Adrenal gland (tissue), 5 donors: ENCODE measurements at regions not wholly inside any gene's neighbourhood (a gene's known extent, or its start where the extent isn't known, plus 50 kb on each side); places are given as distances from the start of the nearest gene placed in this dataset.

ENCODE experiments used
- POLR2A ChIP-seq, 2 donors: fragments of 450-650 bp; IDR thresholded peaks; one replicate each; pipeline ENCODE4 v1.6.1; 2017; ENCODE audit warnings: antibody characterized with exemption in 2 of 2, mild to moderate bottlenecking in 2 of 2, moderate library complexity in 1 of 2
- TF ChIP-seq, protein P1 (sequence below), 6 experiments: fragments of 450-650 bp in 4 of 6; fragments of 200-600 bp in 2 of 6; sonication (generic) in 1 of 6; IDR thresholded peaks; 1 replicate in 5 of 6; 2 replicates in 1 of 6; pipeline versions ENCODE4 v1.5.1 to v1.8.0; 2016 to 2021; ENCODE audit warnings: antibody characterized with exemption in 6 of 6, mild to moderate bottlenecking in 2 of 6, moderate library complexity in 1 of 6
- donor health status: DM: no; HTN: no; CAD: no.

DNA sequence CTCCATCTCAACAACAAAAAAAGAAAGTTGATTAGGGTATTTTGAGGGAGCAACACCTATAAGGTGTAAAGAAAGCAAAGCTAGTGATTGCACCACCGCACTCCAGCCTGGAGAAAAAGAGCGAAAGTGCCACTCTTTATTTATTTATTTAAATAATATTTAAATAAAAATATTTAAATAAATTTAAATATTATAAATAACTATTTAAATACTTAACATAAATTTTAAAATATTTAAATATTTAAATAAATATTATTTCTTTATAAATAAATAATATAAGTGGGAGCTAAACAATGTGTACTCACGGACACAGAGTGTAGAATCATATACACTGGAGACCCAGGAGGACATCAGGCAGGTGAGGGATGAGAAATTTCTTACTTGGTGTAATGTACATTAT is 64.4 kb upstream of the TRIO start:
- no peak for TF ChIP-seq POLR2A (IDR thresholded peaks at IDR 0.05)
- TF ChIP-seq, protein P1, sequence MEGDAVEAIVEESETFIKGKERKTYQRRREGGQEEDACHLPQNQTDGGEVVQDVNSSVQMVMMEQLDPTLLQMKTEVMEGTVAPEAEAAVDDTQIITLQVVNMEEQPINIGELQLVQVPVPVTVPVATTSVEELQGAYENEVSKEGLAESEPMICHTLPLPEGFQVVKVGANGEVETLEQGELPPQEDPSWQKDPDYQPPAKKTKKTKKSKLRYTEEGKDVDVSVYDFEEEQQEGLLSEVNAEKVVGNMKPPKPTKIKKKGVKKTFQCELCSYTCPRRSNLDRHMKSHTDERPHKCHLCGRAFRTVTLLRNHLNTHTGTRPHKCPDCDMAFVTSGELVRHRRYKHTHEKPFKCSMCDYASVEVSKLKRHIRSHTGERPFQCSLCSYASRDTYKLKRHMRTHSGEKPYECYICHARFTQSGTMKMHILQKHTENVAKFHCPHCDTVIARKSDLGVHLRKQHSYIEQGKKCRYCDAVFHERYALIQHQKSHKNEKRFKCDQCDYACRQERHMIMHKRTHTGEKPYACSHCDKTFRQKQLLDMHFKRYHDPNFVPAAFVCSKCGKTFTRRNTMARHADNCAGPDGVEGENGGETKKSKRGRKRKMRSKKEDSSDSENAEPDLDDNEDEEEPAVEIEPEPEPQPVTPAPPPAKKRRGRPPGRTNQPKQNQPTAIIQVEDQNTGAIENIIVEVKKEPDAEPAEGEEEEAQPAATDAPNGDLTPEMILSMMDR (IDR thresholded peaks at IDR 0.05), result no peak
